ENCODE measurements at regions not wholly inside any gene's neighbourhood (a gene's known extent, or its start where the extent isn't known, plus 50 kb on each side); places are given as distances from the start of the nearest gene placed in this dataset.

- 39 to 42% (median 42%) methylated on average over 2 of the region's 2 CpGs for WGBS, 3 donors
- Histone ChIP-seq H3K9me3 (no peaks in the 10 kb centered on the region), H3K36me3 (no peaks in the 10 kb centered on the region), H3K27ac (no peak overlapping the region), H3K27me3 (no peaks in the 10 kb centered on the region), H3K4me1 (ENCODE audit: insufficient read depth) (no peaks in the 10 kb centered on the region), H3K4me3 (no peak overlapping the region)
- TF ChIP-seq EP300 (IDR thresholded peaks at IDR 0.05): no peak
- TF ChIP-seq POLR2A (IDR thresholded peaks at IDR 0.05): no peak
- TF ChIP-seq CTCF (IDR thresholded peaks at IDR 0.05): no peak
- intact Hi-C loops (cut with DNase I): no loop called here
- DNase-seq: no peak
Measured at GRCh38 chr2:196431076-196431475, 208.4 kb upstream of the CCDC150 start.

GRCh38 chr2:196431957-196432356 lies 207.6 kb upstream of the CCDC150 start:
- Histone ChIP-seq H3K27me3 (no peaks in the 10 kb centered on the region), H3K9me3 (no peaks in the 10 kb centered on the region), H3K4me1 (ENCODE audit: insufficient read depth) (no peaks in the 10 kb centered on the region), H3K4me3 (no peak overlapping the region), H3K36me3 (no peaks in the 10 kb centered on the region), H3K27ac (no peak overlapping the region)
- intact Hi-C loops (cut with DNase I): no loop called here
- TF ChIP-seq POLR2A (IDR thresholded peaks at IDR 0.05) (no peak), EP300 (IDR thresholded peaks at IDR 0.05) (no peak), CTCF (IDR thresholded peaks at IDR 0.05) (no peak)
- DNase-seq: no peak
- 61 to 72% (median 68%) methylated on average over 4 of the region's 4 CpGs for WGBS, 3 donors

GRCh38 chr2:196433116-196433515 lies 206.4 kb upstream of the CCDC150 start:
- intact Hi-C loops (cut with DNase I): no loop called here
- no peaks in the 10 kb centered on the region for H3K27me3 ChIP-seq
- TF ChIP-seq EP300 (IDR thresholded peaks at IDR 0.05): no peak
- TF ChIP-seq POLR2A (IDR thresholded peaks at IDR 0.05): no peak
- TF ChIP-seq CTCF (IDR thresholded peaks at IDR 0.05): no peak
- H3K9me3 ChIP-seq: no peaks in the 10 kb centered on the region
- 93 to 96% (median 96%) methylated on average over 13 of the region's 13 CpGs for WGBS, 3 donors
- no peak overlapping the region for H3K27ac ChIP-seq
- no peak overlapping the region for H3K4me3 ChIP-seq
- H3K4me1 ChIP-seq (ENCODE audit: insufficient read depth): no peaks in the 10 kb centered on the region
- no peak for DNase-seq
- H3K36me3 ChIP-seq: no peaks in the 10 kb centered on the region

- no peaks in the 10 kb centered on the region for H3K36me3 ChIP-seq
Measured at GRCh38 chr2:196434217-196434616, 205.3 kb upstream of the CCDC150 start.

More at GRCh38 chr2:196434217-196434616, 205.3 kb upstream of the CCDC150 start:
- intact Hi-C loops (cut with DNase I): no loop called here
- no peaks in the 10 kb centered on the region for H3K9me3 ChIP-seq
- 82 to 84% (median 83%) methylated on average over 5 of the region's 5 CpGs for WGBS, 3 donors
- no peak for TF ChIP-seq POLR2A (IDR thresholded peaks at IDR 0.05)
- TF ChIP-seq EP300 (IDR thresholded peaks at IDR 0.05): no peak
- TF ChIP-seq CTCF (IDR thresholded peaks at IDR 0.05): no peak
- H3K4me3 ChIP-seq: no peak overlapping the region
- no peaks in the 10 kb centered on the region for H3K27me3 ChIP-seq
- no peak overlapping the region for H3K27ac ChIP-seq
- DNase-seq: no peak
- no peaks in the 10 kb centered on the region for H3K4me1 ChIP-seq (ENCODE audit: insufficient read depth)

All from ovary (tissue), 7 donors.